Activated T-cell treated with anti-CD3 and anti-CD28 coated beads, Interleukin-2, amount 50 U/mL, for 4 hours (primary cell): ENCODE measurements at regions not wholly inside any gene's neighbourhood (a gene's known extent, or its start where the extent isn't known, plus 50 kb on each side); places are given as distances from the start of the nearest gene placed in this dataset.

Source experiments
- ATAC-seq, 2 donors: fragments of 200-7000 bp; cut with Tn5 transposase; one replicate each; pipeline ENCODE4 v1.10.0; 2021
- DNase-seq: peaks from one replicate; pipeline ENCODE4 v3.0.0-alpha.2; 2020
- H3K27me3 Mint-ChIP-seq: one replicate; pipeline ENCODE4 v1.8.0; 2021; ENCODE audit warnings: low read depth, mixed read lengths
- H3K36me3 Mint-ChIP-seq: one replicate; pipeline ENCODE4 v1.8.0; 2022; ENCODE audit warnings: mixed read lengths; ENCODE audit not compliant: insufficient read depth
- H3K4me1 Mint-ChIP-seq: one replicate; pipeline ENCODE4 v1.8.0; 2021; ENCODE audit warnings: low read depth, mixed read lengths
- H3K4me3 Mint-ChIP-seq: one replicate; pipeline ENCODE4 v1.8.0; 2021; ENCODE audit warnings: mild to moderate bottlenecking, moderate library complexity, mixed read lengths
- H3K9me3 Mint-ChIP-seq: one replicate; pipeline ENCODE4 v1.8.0; 2021; ENCODE audit warnings: mixed read lengths

DNA sequence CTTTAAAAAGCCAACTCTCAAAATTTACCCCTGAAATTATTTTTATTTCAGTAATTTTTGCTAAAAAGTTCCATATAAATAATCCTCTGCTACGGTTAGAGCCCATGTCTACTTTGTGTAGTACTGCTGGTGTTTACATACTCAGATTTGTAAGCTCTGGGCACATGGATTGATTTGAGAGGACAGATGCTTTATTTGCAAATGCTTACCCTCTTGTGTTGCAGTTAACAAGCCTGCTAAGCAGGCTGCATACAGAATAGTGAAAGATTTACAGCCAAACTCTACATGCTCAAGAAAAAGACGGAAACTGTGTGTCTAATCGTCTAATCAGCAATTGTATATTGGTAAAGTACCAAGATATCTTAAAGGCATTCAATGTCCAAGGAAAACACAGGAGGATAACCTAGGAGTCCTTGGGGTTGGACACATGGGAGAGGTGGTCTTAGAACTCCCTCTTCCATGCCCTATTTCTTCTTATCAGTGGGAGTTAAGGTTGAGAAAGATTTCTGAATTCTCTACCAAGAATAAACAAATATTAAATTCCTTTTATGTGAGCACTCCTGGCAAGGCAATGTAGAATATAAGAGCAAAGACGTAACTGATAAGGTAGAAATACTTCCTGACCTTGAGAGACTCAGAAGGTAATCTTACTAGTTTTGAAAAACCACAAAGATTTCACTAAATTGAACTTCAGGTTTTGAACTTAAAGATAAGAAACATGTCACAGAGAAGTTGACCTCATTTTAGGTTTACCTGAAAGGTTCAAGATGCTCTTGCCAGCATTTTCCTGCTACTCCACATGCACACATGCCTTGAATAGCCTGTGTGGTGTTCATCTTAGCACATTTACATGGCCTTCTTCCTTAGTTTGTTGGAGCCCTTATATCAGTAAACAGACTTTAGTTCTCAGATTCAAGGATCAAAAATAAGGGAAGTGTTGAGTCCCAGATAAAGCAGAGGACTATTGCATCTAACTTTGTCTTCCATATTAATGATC lies 1216.5 kb downstream of the SORCS3 start:
- Mint-ChIP-seq H3K36me3 (no peaks in the 10 kb centered on the region), H3K9me3 (no peaks in the 10 kb centered on the region), H3K27me3 (no peaks in the 10 kb centered on the region), H3K4me1 (peaks cover 21% of the 10 kb centered on the region), H3K4me3 (no peak overlapping the region)
- ATAC-seq: no peak
- no peak for DNase-seq

DNA sequence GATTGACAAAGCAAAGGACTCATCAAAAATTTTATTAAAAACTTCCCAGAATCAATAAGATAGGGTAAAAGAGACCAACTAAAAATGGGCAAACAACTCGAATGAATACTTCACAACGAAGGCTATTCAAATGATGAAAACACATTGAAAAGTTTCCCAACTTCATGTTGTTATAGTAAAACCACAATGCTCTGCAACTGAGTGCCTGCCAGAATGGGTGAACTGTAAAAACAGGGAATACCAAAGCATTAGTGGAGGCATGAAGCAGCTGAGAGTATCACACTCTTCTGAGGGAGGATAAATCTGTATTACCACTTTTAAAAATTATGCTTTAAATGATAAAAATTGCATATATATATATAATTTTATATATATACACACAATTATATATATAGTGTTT lies 1214.7 kb downstream of the SORCS3 start:
- DNase-seq (no peak), ATAC-seq (no peak)
- Mint-ChIP-seq H3K4me1 (peaks cover 21% of the 10 kb centered on the region), H3K27me3 (no peaks in the 10 kb centered on the region), H3K4me3 (no peak overlapping the region), H3K9me3 (no peaks in the 10 kb centered on the region), H3K36me3 (no peaks in the 10 kb centered on the region)

DNA sequence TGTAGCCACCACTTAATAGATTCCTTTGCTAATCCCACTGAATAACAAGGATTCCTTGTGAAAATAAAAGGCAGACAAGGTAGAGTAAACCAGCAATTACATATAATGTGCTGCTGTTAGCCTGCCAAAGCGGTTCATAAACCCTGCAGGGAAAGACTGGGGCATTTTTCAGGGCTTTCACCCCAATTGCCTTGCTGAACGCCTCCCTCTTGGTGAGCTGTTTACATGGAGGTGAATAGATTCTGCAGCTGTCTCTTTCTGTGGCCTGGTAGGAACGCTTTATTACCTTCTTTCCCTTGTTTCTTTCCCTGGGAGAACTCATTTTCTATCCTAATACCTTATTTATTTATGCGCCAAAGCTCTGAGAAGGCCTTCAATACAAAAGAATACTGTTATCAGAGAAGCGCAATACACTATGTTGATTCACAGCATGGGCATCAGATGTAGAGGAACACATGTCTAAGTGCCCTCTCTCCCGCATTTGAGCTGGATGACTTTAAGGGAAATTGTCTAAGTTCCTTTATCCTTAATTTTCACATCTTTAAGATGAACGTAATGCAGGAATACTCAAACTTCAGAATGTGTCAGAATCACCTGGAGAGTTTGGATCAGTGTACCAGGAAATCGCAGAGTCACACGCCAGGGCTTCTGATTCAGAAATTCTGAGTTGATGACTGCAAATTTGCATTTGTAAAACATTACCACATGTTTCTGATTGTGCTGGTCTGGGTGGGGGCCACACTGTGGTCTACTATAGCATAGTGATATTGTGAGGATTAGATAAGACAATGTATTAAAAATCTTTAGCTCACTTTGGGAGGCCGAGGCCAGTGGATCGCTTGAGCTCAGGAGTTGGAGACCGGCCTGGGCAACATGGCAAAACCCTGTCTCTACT lies 1203.8 kb downstream of the SORCS3 start:
- DNase-seq: no peak
- Mint-ChIP-seq H3K36me3 (no peaks in the 10 kb centered on the region), H3K9me3 (peaks cover 4% of the 10 kb centered on the region), H3K27me3 (no peaks in the 10 kb centered on the region), H3K4me3 (no peak overlapping the region), H3K4me1 (peaks cover 25% of the 10 kb centered on the region)
- no peak for ATAC-seq

DNA sequence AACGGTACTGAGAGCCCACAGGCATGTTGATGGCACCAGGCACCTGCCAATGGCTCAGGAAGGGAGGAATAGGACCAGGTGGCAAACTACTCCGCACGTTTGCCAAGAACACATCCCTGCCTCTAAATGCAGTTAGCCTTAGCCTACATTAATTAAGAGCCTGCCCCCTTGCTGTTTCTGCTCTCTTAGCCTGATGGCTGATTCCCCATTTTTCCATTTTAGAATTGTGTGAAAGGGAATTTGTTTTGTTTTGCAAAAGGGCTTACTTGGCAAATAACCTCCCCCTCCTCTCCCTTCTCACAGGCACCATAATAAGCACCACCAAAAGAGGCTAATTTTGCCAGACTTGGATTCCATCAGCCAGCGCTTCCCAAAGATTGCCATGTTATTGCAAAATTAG lies 1203.2 kb downstream of the SORCS3 start:
- Mint-ChIP-seq H3K4me3 (no peak overlapping the region), H3K4me1 (peaks cover 30% of the 10 kb centered on the region), H3K27me3 (no peaks in the 10 kb centered on the region), H3K36me3 (no peaks in the 10 kb centered on the region), H3K9me3 (peaks cover 4% of the 10 kb centered on the region)
- DNase-seq: no peak
- ATAC-seq: no peak

- DNase-seq (no peak), ATAC-seq (no peak)
- Mint-ChIP-seq H3K27me3 (no peaks in the 10 kb centered on the region), H3K4me3 (no peak overlapping the region), H3K9me3 (peaks cover 4% of the 10 kb centered on the region), H3K36me3 (no peaks in the 10 kb centered on the region), H3K4me1 (peaks cover 30% of the 10 kb centered on the region)
Observed at GRCh38 chr10:105843786-105844185, 1202.7 kb downstream of the SORCS3 start.

DNA sequence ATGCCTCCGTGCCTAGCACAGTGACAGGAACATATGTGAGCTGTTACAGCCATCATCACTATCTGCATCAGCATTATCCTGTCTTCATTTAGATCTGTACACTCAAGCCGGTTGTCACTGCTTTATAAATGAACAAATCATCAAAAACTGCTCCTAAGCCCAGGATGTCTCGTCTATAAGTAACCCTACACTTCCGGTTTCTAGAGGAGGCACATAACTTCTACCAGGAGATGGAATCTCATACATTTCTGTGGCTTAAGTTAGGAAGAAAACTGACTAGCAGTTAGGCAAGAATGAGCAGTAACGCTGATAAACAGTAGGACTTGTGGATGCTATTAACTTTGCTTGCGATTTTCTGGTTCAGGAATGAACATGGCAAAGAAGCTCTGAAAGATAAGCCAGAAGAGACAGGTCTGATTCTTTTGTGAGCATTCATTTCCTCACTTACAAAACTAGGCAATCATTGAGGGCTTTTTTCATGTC lies 1199.2 kb downstream of the SORCS3 start:
- H3K4me3 Mint-ChIP-seq: no peak overlapping the region
- H3K27me3 Mint-ChIP-seq: no peaks in the 10 kb centered on the region
- ATAC-seq: no peak
- no peak for DNase-seq
- no peaks in the 10 kb centered on the region for H3K36me3 Mint-ChIP-seq
- H3K4me1 Mint-ChIP-seq: peaks cover 47% of the 10 kb centered on the region
- H3K9me3 Mint-ChIP-seq: no peaks in the 10 kb centered on the region

DNA sequence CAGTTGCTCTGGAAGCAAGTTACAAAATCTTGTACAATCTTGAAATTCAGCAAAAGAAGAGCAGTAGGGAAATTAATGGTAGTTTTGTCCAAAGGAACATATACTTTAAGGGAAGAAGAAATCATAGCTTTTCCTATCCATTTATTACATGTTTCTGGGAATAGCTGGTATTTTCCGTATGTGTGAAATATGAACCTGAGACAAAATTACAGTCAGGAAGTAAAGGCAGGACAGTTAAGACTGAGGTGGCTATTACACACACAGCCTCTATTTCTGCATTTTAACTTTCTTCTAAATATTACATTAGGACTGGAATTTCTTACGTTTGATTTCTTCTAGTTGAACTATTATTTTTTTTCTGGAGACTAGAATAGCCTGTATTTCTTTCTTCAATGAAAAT lies 1197.3 kb downstream of the SORCS3 start:
- Mint-ChIP-seq H3K36me3 (no peaks in the 10 kb centered on the region), H3K4me3 (peak overlapping the region; percentile 59), H3K27me3 (no peaks in the 10 kb centered on the region), H3K4me1 (peaks cover 35% of the 10 kb centered on the region), H3K9me3 (no peaks in the 10 kb centered on the region)
- no peak for DNase-seq
- ATAC-seq: no peak

- H3K9me3 Mint-ChIP-seq: no peaks in the 10 kb centered on the region
- DNase-seq: no peak
- H3K4me3 Mint-ChIP-seq: peak overlapping the region; percentile 59
Observed at GRCh38 chr10:105837951-105838350, 1196.9 kb downstream of the SORCS3 start.

DNA sequence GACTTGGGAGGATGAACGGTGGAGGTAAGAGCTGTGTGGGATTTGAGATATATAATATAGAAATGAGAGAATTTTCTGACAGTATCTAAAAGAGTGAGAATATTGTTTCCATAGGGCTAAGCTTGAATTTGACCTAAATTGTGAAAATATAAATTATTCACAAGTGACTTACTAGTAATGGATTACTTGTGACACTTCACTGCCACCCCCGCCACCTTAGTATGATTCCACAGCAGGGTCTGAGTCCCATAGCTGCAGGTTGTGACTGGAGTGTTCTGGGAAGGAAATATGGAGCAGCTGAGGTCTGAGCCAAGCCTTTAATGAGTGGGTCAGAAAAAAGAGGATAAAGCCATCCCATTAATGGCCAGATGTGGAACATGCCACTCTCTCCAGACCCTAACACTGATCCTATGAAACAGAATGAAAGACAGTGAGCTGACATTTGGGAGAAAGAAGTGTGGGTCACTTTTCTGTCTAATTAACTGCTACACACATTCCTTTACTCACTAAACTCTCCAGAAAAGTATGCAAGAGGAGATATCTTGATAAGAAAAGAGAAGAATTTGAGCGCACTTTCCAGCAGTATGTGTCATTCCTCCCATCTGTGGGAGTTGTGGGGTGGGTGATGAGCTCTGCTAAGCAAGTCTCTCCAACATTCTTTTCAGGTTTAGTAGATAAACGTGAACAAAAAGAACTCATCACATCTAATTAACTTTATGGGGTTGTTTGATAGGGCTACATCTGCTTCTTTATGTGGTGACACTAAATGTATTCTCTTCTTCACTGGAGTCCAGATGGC lies 1193.4 kb downstream of the SORCS3 start:
- Mint-ChIP-seq H3K9me3 (no peaks in the 10 kb centered on the region), H3K4me1 (peaks cover 19% of the 10 kb centered on the region), H3K36me3 (no peaks in the 10 kb centered on the region), H3K27me3 (no peaks in the 10 kb centered on the region), H3K4me3 (no peak overlapping the region)
- DNase-seq (no peak), ATAC-seq (no peak)

More at GRCh38 chr10:105837951-105838350, 1196.9 kb downstream of the SORCS3 start:
- H3K27me3 Mint-ChIP-seq: no peaks in the 10 kb centered on the region
- H3K36me3 Mint-ChIP-seq: no peaks in the 10 kb centered on the region
- peaks cover 33% of the 10 kb centered on the region for H3K4me1 Mint-ChIP-seq
- peak; percentile 54 to 72 for ATAC-seq

- Mint-ChIP-seq H3K4me3 (no peak overlapping the region), H3K4me1 (no peaks in the 10 kb centered on the region), H3K9me3 (peaks cover 4% of the 10 kb centered on the region), H3K27me3 (no peaks in the 10 kb centered on the region), H3K36me3 (no peaks in the 10 kb centered on the region)
- ATAC-seq (no peak), DNase-seq (no peak)
Observed at GRCh38 chr10:105827133-105827532, 1186.0 kb downstream of the SORCS3 start.

- Mint-ChIP-seq H3K4me1 (no peaks in the 10 kb centered on the region), H3K36me3 (no peaks in the 10 kb centered on the region), H3K27me3 (peaks cover 1% of the 10 kb centered on the region), H3K9me3 (no peaks in the 10 kb centered on the region), H3K4me3 (no peak overlapping the region)
- ATAC-seq (no peak), DNase-seq (no peak)
Observed at GRCh38 chr10:105807935-105808587, 1167.0 kb downstream of the SORCS3 start.

DNA sequence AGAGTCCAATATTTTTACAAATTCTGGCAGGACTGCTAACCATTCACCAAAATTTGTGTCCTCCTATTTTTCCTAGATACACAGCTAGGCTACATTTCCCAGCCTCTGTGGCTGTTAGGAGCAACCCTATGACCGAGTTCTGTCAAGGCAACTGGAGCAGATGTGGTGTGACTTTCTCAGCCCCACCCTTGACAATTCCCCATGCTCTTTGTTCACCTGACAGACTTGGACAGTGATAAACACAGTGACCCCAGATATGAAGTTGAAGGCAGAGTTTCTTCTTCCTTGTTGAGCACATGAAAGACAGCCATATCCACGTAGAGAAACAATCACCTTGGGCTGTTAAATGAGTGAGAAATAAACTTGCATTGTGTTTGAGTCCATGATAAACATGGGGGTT lies 1162.1 kb downstream of the SORCS3 start:
- ATAC-seq (no peak), DNase-seq (no peak)
- H3K4me3 Mint-ChIP-seq: no peak overlapping the region
- H3K4me1 Mint-ChIP-seq: no peaks in the 10 kb centered on the region
- no peaks in the 10 kb centered on the region for H3K9me3 Mint-ChIP-seq
- no peaks in the 10 kb centered on the region for H3K27me3 Mint-ChIP-seq
- no peaks in the 10 kb centered on the region for H3K36me3 Mint-ChIP-seq

- no peaks in the 10 kb centered on the region for H3K9me3 Mint-ChIP-seq
- no peaks in the 10 kb centered on the region for H3K4me1 Mint-ChIP-seq
- no peak for DNase-seq
- no peak for ATAC-seq
- no peaks in the 10 kb centered on the region for H3K27me3 Mint-ChIP-seq
- H3K4me3 Mint-ChIP-seq: no peak overlapping the region
- H3K36me3 Mint-ChIP-seq: no peaks in the 10 kb centered on the region
Observed at GRCh38 chr10:105800641-105801040, 1159.6 kb downstream of the SORCS3 start.
